K562 (cell line): ENCODE measurements at regions not wholly inside any gene's neighbourhood (a gene's known extent, or its start where the extent isn't known, plus 50 kb on each side); places are given as distances from the start of the nearest gene placed in this dataset.
"Not testable (repeated sequence)": the region's sequence is repeated elsewhere in the genome, so short reads cannot be mapped to it uniquely, and the experiment has no call there.

Experiments used
- ATAC-seq: fragments of 200-7000 bp; cut with Tn5 transposase; 3 replicates; pipeline ENCODE4 v1.9.1; 2020; ENCODE audit warnings: moderate library complexity
- BruUV-seq: library from RNA; stranded (reverse); fragments of 400-500 nt; replicated peaks from 2 replicates; lab custom pipeline; 2021; lab: Mats Ljungman, UMichigan
- CTCF ChIA-PET: fragments of 300-600 bp; formaldehyde crosslinking; extraction: SDS; loops from one replicate; lab custom pipeline; 2021; ENCODE audit warnings: low intra/inter-chr PET ratio; lab: Yijun Ruan, JAX
- POLR2A ChIA-PET: fragments of 300-600, 350-650 bp; sonication (Branson Sonifier 250); formaldehyde crosslinking; extraction: SDS; loops from one replicate; lab custom pipeline; 2021; ENCODE audit warnings: antibody characterized with exemption, inconsistent platforms; lab: Yijun Ruan, JAX
- DNase-seq, 4 experiments: peaks; one replicate each; pipeline versions ENCODE4 v3.0.0 to v3.0.0-alpha.2; 2011 to 2018; ENCODE audit warnings: low spot score in 3 of 4, mixed read lengths in 3 of 4; ENCODE audit errors: extremely low read depth in 1 of 4
- FAIRE-seq: peaks from 2 replicates; lab custom pipeline; 2011; peaks lifted over from hg19 to GRCh38; lab: Jason Lieb, UNC
- H2AFZ ChIP-seq: 2 replicates; pipeline ENCODE4 v1.6.0; 2011; ENCODE audit warnings: low read depth, low read length, control low read depth, inconsistent platforms
- H3K27ac ChIP-seq: fragments of 200-600 bp; 3 replicates; pipeline ENCODE4 v1.8.0; 2011; ENCODE audit warnings: low read depth, mild to moderate bottlenecking, control low read depth, inconsistent platforms, low read length, moderate library complexity, mixed read lengths; ENCODE audit errors: extremely low read depth
- H3K27me3 ChIP-seq, 2 experiments: fragments of 300-600 bp in 1 of 2; 2 replicates in 1 of 2; 3 replicates in 1 of 2; pipeline versions ENCODE4 v1.6.0 to v1.8.0; 2011; ENCODE audit warnings: inconsistent platforms in 2 of 2, low read length in 2 of 2, mild to moderate bottlenecking in 1 of 2, mixed read lengths in 1 of 2, moderate library complexity in 1 of 2; ENCODE audit not compliant: control insufficient read depth in 2 of 2, insufficient read depth in 2 of 2
- H3K36me3 ChIP-seq: fragments of 300-600 bp; 3 replicates; pipeline ENCODE4 v1.8.0; 2011; ENCODE audit warnings: mild to moderate bottlenecking, low read length, inconsistent platforms; ENCODE audit not compliant: control insufficient read depth, insufficient read depth
- H3K4me1 ChIP-seq, 2 experiments: fragments of 200-600 bp in 1 of 2; replicated peaks in 1 of 2; 2 replicates in 1 of 2; 3 replicates in 1 of 2; pipeline versions ENCODE4 v1.5.1 to v1.8.0; 2011; ENCODE audit warnings: inconsistent platforms in 2 of 2, low read length in 2 of 2, mild to moderate bottlenecking in 1 of 2, mixed read lengths in 1 of 2, moderate library complexity in 1 of 2; ENCODE audit not compliant: control insufficient read depth in 2 of 2, insufficient read depth in 2 of 2
- H3K4me2 ChIP-seq: 2 replicates; pipeline ENCODE4 v1.6.1; 2011; ENCODE audit warnings: low read length, control low read depth, inconsistent platforms, mixed read lengths; ENCODE audit not compliant: insufficient read depth
- H3K4me3 ChIP-seq: fragments of 200-600 bp; sonication (generic), shearing (Covaris generic); 2 replicates; pipeline ENCODE4 v1.5.1; 2016; ENCODE audit warnings: control low read depth, inconsistent platforms
- H3K79me2 ChIP-seq: fragments of 200-600 bp; 3 replicates; pipeline ENCODE4 v1.8.0; 2011; ENCODE audit warnings: low read length, inconsistent platforms; ENCODE audit not compliant: control insufficient read depth, insufficient read depth
- H3K9ac ChIP-seq, 2 experiments: 2 replicates each; pipeline versions ENCODE4 v1.6.0 to v1.6.1; 2011; ENCODE audit warnings: low read depth in 2 of 2, low read length in 2 of 2, control low read depth in 1 of 2, inconsistent platforms in 1 of 2, mild to moderate bottlenecking in 1 of 2, mixed read lengths in 1 of 2; ENCODE audit not compliant: insufficient read depth in 1 of 2
- H3K9me1 ChIP-seq: one replicate; pipeline ENCODE4 v1.6.0; 2011; ENCODE audit warnings: inconsistent platforms, mild to moderate bottlenecking, low read length, moderate library complexity; ENCODE audit not compliant: control insufficient read depth, insufficient read depth
- H3K9me3 ChIP-seq: replicated peaks from 2 replicates; pipeline ENCODE4 v1.5.1; 2011; ENCODE audit warnings: low read depth, low read length, inconsistent platforms; ENCODE audit not compliant: control insufficient read depth, insufficient read depth
- H4K20me1 ChIP-seq: replicated peaks from 2 replicates; pipeline ENCODE4 v1.6.1; 2011; ENCODE audit warnings: low read length, inconsistent platforms, mixed read lengths; ENCODE audit not compliant: control insufficient read depth, insufficient read depth
- GABPB2 ChIP-seq: fragments of 250-450 bp; sonication (Bioruptor Pico); conservative IDR thresholded peaks from 2 replicates; pipeline ENCODE4 v1.5.1; 2021; ENCODE audit warnings: mild to moderate bottlenecking
- NBN ChIP-seq: fragments of 450-650 bp; IDR thresholded peaks from 2 replicates; pipeline ENCODE4 v1.6.1; 2016; ENCODE audit warnings: low read depth, mild to moderate bottlenecking
- NR2C2 ChIP-seq, 2 experiments: fragments of 200-800 bp in 1 of 2; sonication (Bioruptor generic) in 1 of 2; sonication (generic) in 1 of 2; formaldehyde crosslinking in 1 of 2; IDR thresholded peaks; 2 replicates each; pipeline versions ENCODE4 v1.6.1 to v1.8.0; 2016 to 2022; ENCODE audit warnings: mild to moderate bottlenecking in 1 of 2, missing compliant biosample characterization in 1 of 2, missing genetic modification characterization in 1 of 2, missing genetic modification reagents in 1 of 2
- RB1 ChIP-seq: fragments of 450-650 bp; IDR thresholded peaks from 2 replicates; pipeline ENCODE4 v1.6.1; 2017; ENCODE audit warnings: low read depth, mild to moderate bottlenecking
- REST ChIP-seq, 2 experiments: fragments of 450-650 bp; formaldehyde crosslinking in 1 of 2; IDR thresholded peaks; 2 replicates each; pipeline versions ENCODE4 v1.4.0 to v1.6.1; 2014 to 2020; ENCODE audit warnings: mild to moderate bottlenecking in 2 of 2, borderline replicate concordance in 1 of 2, low read depth in 1 of 2
- WGBS: fragments of 100-300 bp; shearing (Covaris generic); methylation state at CpG from one replicate; pipeline ENCODE4 v1.1.6; 2016; ENCODE audit warnings: low coverage, mixed read lengths; ENCODE audit not compliant: insufficient coverage; ENCODE audit errors: missing lambda C conversion rate; 5-methylcytosine and 5-hydroxymethylcytosine counted together
- in situ Hi-C: fragments of 300-500 bp; cut with MboI; formaldehyde crosslinking; loops from 4 replicates; pipeline ENCODE4 v1.15.0; 2018; ENCODE audit warnings: inconsistent platforms, mixed read lengths
- intact Hi-C: fragments of 100-400 bp; cut with micrococcal nuclease; formaldehyde crosslinking; loops from 2 replicates; pipeline ENCODE4 v1.14.2; 2022

- no peak for TF ChIP-seq RB1
These were observed 168.4 kb upstream of the SMARCAD1 start (continued) for GRCh38 chr4:94039226-94039625.

- H3K9ac ChIP-seq, intact Hi-C loops, H2AFZ ChIP-seq, in situ Hi-C loops, H3K9me1 ChIP-seq, H3K9me3 ChIP-seq, DNase-seq, H3K36me3 ChIP-seq, H3K4me2 ChIP-seq, BruUV-seq, H3K4me3 ChIP-seq, ATAC-seq, H3K79me2 ChIP-seq, H4K20me1 ChIP-seq, FAIRE-seq, CTCF ChIA-PET, H3K4me1 ChIP-seq, POLR2A ChIA-PET, H3K27me3 ChIP-seq, H3K27ac ChIP-seq: not testable (repeated sequence)
- 28% methylated on average over 14 of the region's 14 CpGs for WGBS
These were observed 163.2 kb upstream of the SMARCAD1 start for GRCh38 chr4:94044471-94044870.

- WGBS, result 13% methylated on average over 4 of the region's 4 CpGs
- H3K4me3 ChIP-seq, result no peak overlapping the region
- no peak overlapping the region for H3K4me2 ChIP-seq
- ChIA-PET POLR2A (no interaction called here), CTCF (no interaction called here)
- FAIRE-seq (no peak), DNase-seq (no peak), ATAC-seq (no peak)
- no peaks in the 10 kb centered on the region for H3K27me3 ChIP-seq
- H3K4me1 ChIP-seq, result no peaks in the 10 kb centered on the region
- intact Hi-C loops (no loop called here), in situ Hi-C loops (no loop called here)
- no peaks in the 10 kb centered on the region for H3K9me3 ChIP-seq
- no TSS peak for BruUV-seq
- no peaks in the 10 kb centered on the region for H3K79me2 ChIP-seq
- H3K36me3 ChIP-seq, result no peaks in the 10 kb centered on the region
- H3K27ac ChIP-seq, result no peak overlapping the region
- no peaks in the 10 kb centered on the region for H4K20me1 ChIP-seq
- H3K9ac ChIP-seq, result no peak overlapping the region
- no peaks in the 10 kb centered on the region for H3K9me1 ChIP-seq
- H2AFZ ChIP-seq, result no peak overlapping the region
- TF ChIP-seq NBN (no peak), NR2C2 (CRISPR knock-in tag; IDR thresholded peaks at IDR 0.05) (no peak), NR2C2 (tag; IDR thresholded peaks at IDR 0.05) (no peak), REST (IDR thresholded peaks at IDR 0.05; ENCODE audit: borderline replicate concordance) (no peak), REST (CRISPR knock-in tag; IDR thresholded peaks at IDR 0.05; ENCODE audit: low read depth) (no peak), GABPB2 (CRISPR knock-in tag) (no peak)
These were observed 144.6 kb upstream of the SMARCAD1 start for GRCh38 chr4:94063084-94063483.
